ENCODE measurements at regions not wholly inside any gene's neighbourhood (a gene's known extent, or its start where the extent isn't known, plus 50 kb on each side); places are given as distances from the start of the nearest gene placed in this dataset.

DNA sequence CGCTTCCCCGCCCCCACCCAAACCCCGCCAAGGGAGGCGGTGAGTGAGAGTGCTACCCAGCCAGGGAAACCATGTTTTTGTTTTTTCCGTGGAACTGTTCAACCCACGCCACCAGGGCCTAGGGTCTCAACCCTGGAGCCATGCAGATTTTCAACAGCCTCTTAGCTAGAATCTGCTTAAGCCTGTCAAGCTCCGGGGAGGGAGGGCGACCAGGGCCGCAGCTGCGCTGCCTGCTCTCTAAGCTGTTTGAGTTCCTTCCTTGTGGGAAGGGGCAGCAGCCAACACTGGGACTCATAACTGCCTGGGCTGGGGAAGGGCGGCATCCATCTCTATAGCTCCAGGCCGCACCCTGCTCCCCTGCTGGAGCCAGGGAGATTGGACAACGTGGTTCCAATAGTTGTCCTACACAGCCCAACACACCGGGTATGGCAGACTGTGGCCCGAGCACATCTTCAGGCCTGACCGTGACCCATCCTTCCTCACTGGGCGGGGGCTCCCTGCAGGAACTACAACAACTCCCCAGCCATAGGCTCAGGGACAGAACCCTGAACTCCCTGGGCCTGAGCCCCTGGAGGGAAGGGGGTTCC, 1065.7 kb upstream of the MANEA start:
- no peak for DNase-seq

GRCh38 chr6:94510877-94511276, 1066.5 kb upstream of the MANEA start:
- DNase-seq, result no peak

GRCh38 chr6:94501516-94501915, 1075.8 kb upstream of the MANEA start:
- DNase-seq, result no peak

DNA sequence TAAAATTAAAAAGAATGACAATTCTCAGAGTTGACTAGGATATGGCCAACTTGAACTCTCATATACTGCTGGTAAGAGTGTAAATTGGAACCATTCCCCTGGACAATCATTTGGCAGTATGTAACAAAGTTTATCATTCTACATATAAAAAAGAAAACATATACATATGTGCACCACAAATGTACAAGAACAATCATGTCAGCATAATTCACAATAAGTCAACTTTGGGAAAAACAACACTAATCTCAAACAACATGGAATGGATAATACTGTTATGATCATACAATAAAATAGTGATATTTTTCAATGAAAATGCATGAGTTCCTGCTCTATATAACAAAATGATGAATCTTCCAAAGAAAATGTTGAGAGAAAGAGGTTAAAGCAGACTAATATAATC, 1078.7 kb upstream of the EPHA7 start:
- no peak for DNase-seq

GRCh38 chr6:94494500-94494899, 1075.1 kb upstream of the EPHA7 start:
- no peak for DNase-seq

DNA sequence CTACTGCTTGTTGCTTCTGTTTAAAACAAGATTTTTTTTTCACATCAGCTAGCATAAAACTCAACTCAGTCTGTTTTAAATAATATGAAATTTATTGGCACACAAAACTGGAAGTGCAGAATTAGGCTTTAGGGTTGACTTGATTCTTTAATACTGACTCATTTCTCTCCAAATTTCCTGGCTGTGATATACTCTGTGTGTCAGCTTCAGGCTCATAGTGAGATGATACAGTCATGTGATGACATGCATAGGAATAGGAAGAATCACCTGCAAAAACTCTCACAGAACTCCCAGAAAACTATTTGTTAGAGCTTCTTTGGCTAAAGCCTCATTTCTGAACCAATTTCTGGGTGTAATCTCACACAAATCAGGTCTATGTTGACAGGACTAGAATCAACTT, 1068.0 kb upstream of the EPHA7 start:
- DNase-seq, result no peak

GRCh38 chr6:94478133-94479005, 1059.0 kb upstream of the EPHA7 start:
- peak; percentile 77 for DNase-seq

GRCh38 chr6:94468830-94469229, 1049.5 kb upstream of the EPHA7 start:
- DNase-seq, result no peak

GRCh38 chr6:94464018-94464510, 1044.7 kb upstream of the EPHA7 start:
- no peak for DNase-seq

GRCh38 chr6:94463306-94463705, 1043.9 kb upstream of the EPHA7 start:
- no peak for DNase-seq

DNA sequence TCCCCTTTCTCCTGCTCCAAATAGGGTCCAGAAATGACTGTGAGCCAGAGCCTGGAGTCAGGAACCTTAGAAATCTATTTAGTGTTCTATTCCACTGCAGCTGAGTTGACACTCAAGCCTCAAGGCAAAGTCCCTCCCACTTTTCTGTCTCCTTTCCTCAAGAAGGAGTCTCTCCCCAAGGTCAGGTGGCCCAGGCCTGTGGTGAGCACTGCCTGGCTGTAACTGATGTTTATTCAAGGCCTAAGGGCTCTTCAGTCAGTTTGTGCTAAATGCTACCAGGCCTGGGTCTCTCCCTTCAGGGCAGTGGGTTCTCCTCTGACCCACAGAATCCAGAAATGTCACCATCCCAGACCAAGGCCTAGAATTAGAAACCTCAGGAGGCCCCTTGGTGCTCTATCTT, 1042.9 kb upstream of the EPHA7 start:
- DNase-seq, result no peak

GRCh38 chr6:94456266-94456665, 1036.9 kb upstream of the EPHA7 start:
- no peak for DNase-seq

DNA sequence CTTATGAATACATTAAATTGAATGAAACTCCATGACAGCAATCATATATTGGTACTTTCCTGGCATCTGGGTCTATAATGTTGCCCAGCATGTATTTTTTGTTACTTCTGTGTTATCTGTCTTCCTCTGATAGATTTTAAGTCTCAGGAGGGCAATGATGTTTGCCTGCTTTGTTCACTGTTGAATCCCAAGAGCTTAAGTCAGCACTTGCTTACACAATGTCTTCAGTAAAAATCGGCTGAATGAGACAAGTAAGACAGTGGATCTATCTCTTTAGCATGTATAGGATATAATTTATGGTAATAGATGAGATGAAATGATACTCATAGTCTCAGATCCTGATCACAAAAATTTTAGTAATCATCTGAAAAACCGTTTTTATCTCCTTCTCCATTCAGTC, 1034.9 kb upstream of the EPHA7 start:
- DNase-seq, result no peak

DNA sequence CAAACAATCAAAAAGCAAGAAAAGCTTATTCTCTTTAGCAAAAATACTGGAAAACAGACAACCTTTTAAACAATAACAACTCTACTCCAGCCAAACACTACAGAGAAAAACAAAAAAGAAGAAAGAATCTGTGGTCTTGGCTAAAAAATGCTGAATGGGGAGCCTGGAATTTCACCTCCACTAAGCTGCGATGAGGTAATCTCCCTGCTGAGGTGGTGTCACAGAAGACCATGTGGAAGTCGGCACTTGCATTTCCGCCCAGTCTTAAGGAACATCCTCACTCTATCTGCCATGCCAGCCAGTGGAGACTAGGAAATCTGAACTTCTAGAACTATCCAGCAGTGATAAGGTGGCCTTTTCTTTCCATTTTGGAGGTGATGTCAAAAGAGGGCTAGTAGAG, 1026.8 kb upstream of the EPHA7 start:
- DNase-seq, result no peak

DNA sequence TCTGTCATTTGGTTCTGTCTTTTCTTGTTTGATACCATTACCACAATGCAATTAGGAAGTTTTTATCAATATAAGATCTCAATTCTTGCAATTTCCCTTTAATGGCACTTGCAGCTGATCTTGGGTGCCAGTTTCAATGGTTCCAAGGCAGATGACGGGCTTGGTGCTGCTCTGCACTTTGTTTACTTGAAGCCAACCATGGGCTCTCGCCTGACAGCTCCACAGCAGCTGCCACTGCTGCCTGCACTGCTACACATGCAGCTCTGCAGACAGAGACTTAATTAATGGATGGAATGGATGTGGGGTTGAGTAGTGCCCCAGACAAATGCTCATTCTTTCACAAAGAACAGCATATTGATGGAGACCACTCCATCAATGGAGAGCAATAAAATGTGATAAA, 1024.3 kb upstream of the EPHA7 start:
- DNase-seq, result no peak

DNA sequence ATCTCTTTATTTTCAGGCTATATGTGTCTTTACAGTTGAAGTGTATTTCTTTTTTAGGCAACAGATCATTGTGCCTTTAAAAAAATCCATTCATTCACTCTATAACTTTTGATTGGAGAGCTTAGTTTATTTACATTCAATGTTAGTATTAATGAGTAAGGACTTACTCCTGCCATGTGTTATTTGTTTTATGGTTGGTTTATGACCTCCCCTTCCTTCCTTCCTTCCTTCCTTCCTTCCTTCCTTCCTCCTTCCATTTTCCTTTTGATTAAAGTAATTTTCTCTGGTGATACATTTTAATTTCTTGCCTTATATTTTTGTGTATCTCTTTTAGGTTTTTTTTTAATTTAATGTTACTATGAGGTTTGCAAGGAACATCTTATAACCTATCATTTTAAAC, 1005.3 kb upstream of the EPHA7 start:
- DNase-seq, result no peak

- DNase-seq, result no peak
Observed at GRCh38 chr6:94417363-94417762, 998.0 kb upstream of the EPHA7 start.

- DNase-seq, result no peak
Observed at GRCh38 chr6:94414041-94414440, 994.7 kb upstream of the EPHA7 start.

DNA sequence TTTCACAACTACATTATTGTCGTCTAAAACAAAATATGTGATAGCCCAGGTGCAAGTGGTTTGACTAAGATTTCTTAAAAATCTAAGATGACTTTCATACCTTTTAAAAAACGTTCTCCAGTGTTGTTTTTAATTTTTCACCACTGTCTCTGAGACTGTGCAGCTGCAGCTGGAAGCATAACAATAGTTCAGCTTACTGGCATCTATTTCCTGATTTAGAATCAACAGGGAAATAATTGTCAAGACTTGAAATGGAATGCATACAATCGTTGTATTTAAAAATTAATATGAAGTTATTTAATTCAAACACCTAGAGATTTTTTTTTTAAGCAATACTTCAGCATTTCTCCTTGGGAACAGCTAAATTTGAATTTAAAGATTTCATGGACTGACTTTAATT, 982.0 kb upstream of the EPHA7 start:
- DNase-seq, result no peak

GRCh38 chr6:94394822-94395221, 975.5 kb upstream of the EPHA7 start:
- DNase-seq, result no peak

GRCh38 chr6:94389218-94389617, 969.9 kb upstream of the EPHA7 start:
- DNase-seq, result no peak

- DNase-seq, result no peak
Observed at GRCh38 chr6:94377835-94378234, 958.5 kb upstream of the EPHA7 start.

DNA sequence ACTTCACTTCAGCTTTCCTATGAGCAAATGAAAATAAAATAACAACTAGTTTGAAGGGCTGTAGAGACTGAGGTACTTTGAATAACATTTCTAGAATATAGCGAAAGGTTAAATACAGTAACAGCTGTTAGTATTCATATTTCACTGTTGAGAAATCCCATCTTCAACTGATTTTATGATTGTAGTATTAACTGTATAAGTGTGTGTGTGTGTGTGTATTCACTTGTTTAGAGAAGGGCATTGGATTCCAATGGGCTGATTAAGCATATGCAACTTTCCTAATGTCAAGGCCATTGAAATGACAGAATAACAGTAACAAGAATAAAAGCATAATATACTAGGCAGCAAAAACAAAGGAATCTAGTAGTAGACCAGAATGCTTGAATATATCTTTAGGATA, 957.5 kb upstream of the EPHA7 start:
- DNase-seq, result no peak

GRCh38 chr6:94372229-94372628, 952.9 kb upstream of the EPHA7 start:
- no peak for DNase-seq

DNA sequence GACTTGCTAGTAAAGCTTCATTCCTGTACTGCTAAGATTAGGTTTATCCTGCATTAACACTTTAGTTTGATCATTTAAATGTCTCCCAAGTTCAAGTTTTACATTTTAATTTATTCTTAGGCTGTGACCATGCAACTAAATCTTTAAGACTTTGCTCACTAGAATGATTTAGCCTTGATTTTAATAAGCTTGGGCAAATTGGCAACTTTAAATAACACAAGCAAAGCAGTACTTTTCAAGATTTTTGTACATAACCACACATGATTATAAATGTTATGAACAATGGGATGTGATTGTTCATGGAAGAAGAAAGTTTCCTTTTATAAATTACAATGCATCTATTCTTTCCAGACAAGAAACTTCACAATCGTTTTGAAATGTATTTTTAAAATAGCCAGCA, 948.0 kb upstream of the EPHA7 start:
- no peak for DNase-seq

Data from NCI-H345 (cell line).